Thyroid gland (tissue), 4 donors: ENCODE measurements at regions not wholly inside any gene's neighbourhood (a gene's known extent, or its start where the extent isn't known, plus 50 kb on each side); places are given as distances from the start of the nearest gene placed in this dataset.

Experiments used
- DNase-seq, 2 donors: peaks; one replicate each; pipeline ENCODE4 v3.0.0-alpha.2; 2019
- H3K27ac ChIP-seq, 3 donors: fragments of 200-600 bp; sonication (generic); 1 replicate in 2 of 3; 2 replicates in 1 of 3; pipeline ENCODE4 v1.5.1; 2016 to 2019; ENCODE audit warnings: mild to moderate bottlenecking in 1 of 3, moderate library complexity in 1 of 3
- H3K27me3 ChIP-seq: fragments of 200-600 bp; sonication (generic); one replicate; pipeline ENCODE4 v1.5.1; 2019
- H3K36me3 ChIP-seq, 2 donors: fragments of 200-600 bp; sonication (generic); one replicate each; pipeline ENCODE4 v1.5.1; 2016 to 2019
- H3K4me1 ChIP-seq, 2 donors: fragments of 200-600 bp; sonication (generic); one replicate each; pipeline ENCODE4 v1.5.1; 2017 to 2019
- H3K4me3 ChIP-seq, 3 donors: fragments of 200-600 bp; sonication (generic); replicated peaks in 1 of 3; 1 replicate in 2 of 3; 2 replicates in 1 of 3; pipeline ENCODE4 v1.5.1; 2016; ENCODE audit warnings: mild to moderate bottlenecking in 1 of 3
- H3K9me3 ChIP-seq: fragments of 200-600 bp; sonication (generic); one replicate; pipeline ENCODE4 v1.5.1; 2017
- CTCF ChIP-seq, 6 experiments: fragments of 200-600 bp in 3 of 6; fragments of 450-650 bp in 3 of 6; sonication (generic) in 3 of 6; IDR thresholded peaks; one replicate each; pipeline ENCODE4 v1.5.1; 2016 to 2019; ENCODE audit warnings: antibody characterized with exemption in 6 of 6, mild to moderate bottlenecking in 2 of 6, inconsistent platforms in 1 of 6, moderate library complexity in 1 of 6
- POLR2A ChIP-seq, 2 donors: fragments of 450-650 bp; IDR thresholded peaks; one replicate each; pipeline ENCODE4 v1.6.1; 2017; ENCODE audit warnings: antibody characterized with exemption in 2 of 2, mild to moderate bottlenecking in 2 of 2, moderate library complexity in 1 of 2
- WGBS, 2 donors: methylation state at CpG; one replicate each; pipeline ENCODE4 v1.1.5; 2017; 5-methylcytosine and 5-hydroxymethylcytosine counted together
- intact Hi-C: fragments of 100-400 bp; cut with DNase I; formaldehyde crosslinking; loops from one replicate; pipeline ENCODE4 v1.15.1; 2023

GRCh38 chr9:86859056-86859455, 88.2 kb downstream of the GAS1 start:
- no peaks in the 10 kb centered on the region for H3K4me1 ChIP-seq
- DNase-seq: no peak
- no peaks in the 10 kb centered on the region for H3K36me3 ChIP-seq
- no peaks in the 10 kb centered on the region for H3K9me3 ChIP-seq
- H3K27ac ChIP-seq: no peak overlapping the region
- TF ChIP-seq POLR2A (IDR thresholded peaks at IDR 0.05) (no peak), CTCF (IDR thresholded peaks at IDR 0.05) (no peak)
- WGBS, 2 donors: 90 to 98% methylated on average over 3 of the region's 3 CpGs
- no peak overlapping the region for H3K4me3 ChIP-seq
- no peaks in the 10 kb centered on the region for H3K27me3 ChIP-seq
- intact Hi-C loops: no loop called here

GRCh38 chr9:86858009-86858408, 89.3 kb downstream of the GAS1 start:
- intact Hi-C loops: no loop called here
- WGBS, 2 donors: 66 to 76% methylated on average over 1 of the region's 1 CpG

DNA sequence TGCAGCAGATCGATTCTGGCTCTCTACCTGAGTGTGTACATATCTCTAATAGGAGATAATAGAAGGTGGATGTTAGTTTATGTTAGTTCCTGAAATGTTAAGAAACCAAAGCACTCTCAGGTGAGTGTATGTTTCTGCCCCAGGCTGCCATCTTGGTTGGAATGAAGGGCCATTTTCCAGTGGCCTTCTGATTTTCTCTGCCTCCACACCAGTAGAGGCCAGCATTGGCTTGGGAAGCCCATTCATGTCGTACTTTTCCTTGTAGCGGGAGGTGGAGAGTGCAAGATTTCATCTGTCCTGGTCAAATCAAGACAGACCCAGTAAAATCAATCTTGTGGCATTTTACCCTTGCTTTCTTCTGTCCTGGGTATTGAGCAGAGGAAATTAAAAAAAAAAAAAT, 91.0 kb downstream of the GAS1 start:
- Histone ChIP-seq H3K36me3 (no peaks in the 10 kb centered on the region), H3K27ac (no peak overlapping the region), H3K4me3 (no peak overlapping the region), H3K9me3 (no peaks in the 10 kb centered on the region), H3K4me1 (no peaks in the 10 kb centered on the region), H3K27me3 (no peaks in the 10 kb centered on the region)
- 92 to 98% methylated on average over 3 of the region's 3 CpGs for WGBS, 2 donors
- intact Hi-C loops: no loop called here
- TF ChIP-seq POLR2A (IDR thresholded peaks at IDR 0.05) (no peak), CTCF (IDR thresholded peaks at IDR 0.05) (no peak)
- DNase-seq: no peak

More at GRCh38 chr9:86858009-86858408, 89.3 kb downstream of the GAS1 start:
- Histone ChIP-seq H3K36me3 (no peaks in the 10 kb centered on the region), H3K9me3 (no peaks in the 10 kb centered on the region), H3K4me1 (no peaks in the 10 kb centered on the region), H3K27ac (no peak overlapping the region), H3K27me3 (no peaks in the 10 kb centered on the region), H3K4me3 (no peak overlapping the region)
- TF ChIP-seq POLR2A (IDR thresholded peaks at IDR 0.05) (no peak), CTCF (IDR thresholded peaks at IDR 0.05) (no peak)
- no peak for DNase-seq

DNA sequence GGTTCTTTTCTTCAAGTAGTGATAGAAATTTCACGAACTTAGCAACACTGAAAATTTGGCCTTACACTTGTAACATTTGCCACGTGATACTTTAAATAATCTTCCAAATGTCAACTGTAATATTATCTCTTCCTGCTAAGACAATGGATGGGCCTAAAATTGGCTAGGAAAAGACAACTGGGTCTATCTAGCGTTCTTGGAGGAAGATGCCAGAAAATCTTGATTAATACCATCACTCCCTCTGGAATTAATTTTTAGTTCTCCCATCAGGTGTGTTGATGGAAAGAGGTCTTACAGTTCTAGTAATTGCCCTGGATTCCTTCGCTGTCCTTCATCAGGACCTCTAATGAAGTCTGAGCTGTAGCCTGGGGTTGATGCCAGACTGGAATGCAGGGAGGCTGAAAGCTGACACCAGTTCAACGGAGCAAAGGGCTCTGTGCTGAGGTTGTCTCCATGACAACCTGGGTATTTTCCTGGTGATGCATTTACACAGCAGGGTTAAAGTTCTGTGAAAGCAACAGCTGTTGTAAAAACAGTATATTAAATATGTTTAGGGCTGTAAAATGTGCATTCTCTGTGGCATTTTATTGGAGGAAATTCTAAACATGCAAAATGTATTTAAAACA, 92.3 kb downstream of the GAS1 start:
- Histone ChIP-seq H3K9me3 (no peaks in the 10 kb centered on the region), H3K4me3 (no peak overlapping the region), H3K4me1 (no peaks in the 10 kb centered on the region), H3K36me3 (no peaks in the 10 kb centered on the region), H3K27me3 (no peaks in the 10 kb centered on the region), H3K27ac (no peak overlapping the region)
- WGBS, 2 donors: 24 to 34% methylated on average over 5 of the region's 5 CpGs
- TF ChIP-seq CTCF (IDR thresholded peaks at IDR 0.05) (no peak), POLR2A (IDR thresholded peaks at IDR 0.05) (no peak)
- no peak for DNase-seq
- intact Hi-C loops: no loop called here

GRCh38 chr9:86846656-86847055, 100.7 kb downstream of the GAS1 start:
- no peak for DNase-seq
- 85 to 91% methylated on average over 5 of the region's 5 CpGs for WGBS, 2 donors
- no peak overlapping the region for H3K27ac ChIP-seq
- TF ChIP-seq CTCF (IDR thresholded peaks at IDR 0.05) (no peak), POLR2A (IDR thresholded peaks at IDR 0.05) (no peak)
- intact Hi-C loops: no loop called here
- H3K4me1 ChIP-seq: no peaks in the 10 kb centered on the region
- H3K4me3 ChIP-seq: no peak overlapping the region
- H3K36me3 ChIP-seq: no peaks in the 10 kb centered on the region
- H3K9me3 ChIP-seq: no peaks in the 10 kb centered on the region
- H3K27me3 ChIP-seq: no peaks in the 10 kb centered on the region
